ENCODE measurements at regions not wholly inside any gene's neighbourhood (a gene's known extent, or its start where the extent isn't known, plus 50 kb on each side); places are given as distances from the start of the nearest gene placed in this dataset.
"Not testable (repeated sequence)": the region's sequence is repeated elsewhere in the genome, so short reads cannot be mapped to it uniquely, and the experiment has no call there.

DNA sequence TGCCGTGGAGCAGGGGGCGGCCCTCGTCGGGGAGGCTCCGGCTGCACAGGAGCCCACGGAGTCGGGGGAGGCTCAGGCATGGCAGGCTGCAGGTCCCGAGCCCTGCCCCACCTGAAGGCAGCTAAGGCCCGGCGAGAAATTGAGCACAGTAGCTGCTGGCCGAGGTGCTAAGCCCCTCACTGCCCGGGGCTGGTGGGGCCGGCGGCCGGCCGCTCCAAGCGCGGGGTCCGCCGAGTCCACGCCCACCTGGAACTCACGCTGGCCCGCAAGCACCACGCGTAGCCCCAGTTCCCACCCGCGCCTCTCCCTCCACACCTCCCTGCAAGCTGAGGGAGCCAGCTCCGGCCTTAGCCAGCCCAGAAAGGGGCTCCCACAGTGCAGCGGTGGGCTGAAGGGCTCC is 589.4 kb downstream of the PPP4R3C start:
- DNase-seq (ENCODE audit: low spot score), result no peak

DNA sequence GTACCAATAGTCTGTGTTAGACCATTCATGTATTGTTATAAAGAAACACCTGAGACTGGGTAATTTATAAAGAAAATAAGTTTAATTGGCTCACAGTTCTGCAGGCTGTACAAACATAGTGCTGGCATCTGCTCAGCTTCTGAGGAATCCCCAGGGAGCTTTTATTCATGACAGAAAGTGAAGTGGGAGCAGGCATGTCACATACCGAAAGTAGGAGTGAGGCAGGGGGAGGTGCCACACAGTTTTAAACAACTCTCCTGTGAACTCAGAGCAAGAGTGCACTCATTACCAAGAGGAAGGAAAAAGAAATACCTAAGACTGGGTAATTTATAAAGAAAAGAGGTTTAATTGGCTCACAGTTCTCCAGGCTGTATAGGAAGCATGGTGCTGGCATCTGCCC is 591.2 kb downstream of the PPP4R3C start:
- DNase-seq (ENCODE audit: low spot score), result no peak

DNA sequence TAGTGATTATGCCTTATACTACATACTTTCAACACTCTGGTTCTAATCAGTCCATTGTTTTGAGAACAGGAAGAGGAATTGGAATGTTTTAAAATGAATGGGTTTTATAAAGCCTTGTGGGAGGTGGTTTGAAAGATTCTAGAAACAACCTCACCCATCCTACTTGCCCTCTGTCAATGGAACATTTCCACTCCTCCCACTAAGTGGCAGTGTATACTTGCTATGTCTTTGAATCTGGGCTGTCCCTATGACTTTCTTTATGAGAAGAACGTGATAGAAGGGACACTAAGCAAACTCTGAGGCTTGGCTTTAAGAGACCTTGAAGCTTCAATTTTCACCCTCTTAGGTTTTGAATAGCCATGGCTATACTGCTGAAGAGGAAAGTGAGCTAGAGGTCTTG is 611.2 kb downstream of the PPP4R3C start:
- DNase-seq (ENCODE audit: low spot score), result no peak

DNA sequence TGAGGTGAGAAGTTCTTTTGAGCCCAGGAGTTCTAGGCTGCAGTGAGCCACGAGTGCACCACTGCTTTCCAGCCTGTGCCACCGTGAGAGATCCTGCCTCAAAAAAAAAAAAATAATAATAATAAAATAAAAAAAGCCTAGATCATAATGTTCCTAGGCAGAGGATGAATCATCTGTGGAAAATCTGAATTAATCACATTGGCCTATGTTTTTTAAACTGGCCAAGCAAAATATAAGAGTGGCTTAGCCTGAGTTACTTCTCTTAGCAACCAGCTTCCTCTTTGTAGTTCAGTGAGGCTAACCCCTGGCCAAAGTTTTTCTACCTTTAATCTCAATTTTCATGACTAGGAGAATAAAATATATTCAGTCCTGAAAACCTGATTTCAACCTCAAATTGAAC is 614.6 kb downstream of the PPP4R3C start:
- DNase-seq (ENCODE audit: low spot score), result no peak

DNA sequence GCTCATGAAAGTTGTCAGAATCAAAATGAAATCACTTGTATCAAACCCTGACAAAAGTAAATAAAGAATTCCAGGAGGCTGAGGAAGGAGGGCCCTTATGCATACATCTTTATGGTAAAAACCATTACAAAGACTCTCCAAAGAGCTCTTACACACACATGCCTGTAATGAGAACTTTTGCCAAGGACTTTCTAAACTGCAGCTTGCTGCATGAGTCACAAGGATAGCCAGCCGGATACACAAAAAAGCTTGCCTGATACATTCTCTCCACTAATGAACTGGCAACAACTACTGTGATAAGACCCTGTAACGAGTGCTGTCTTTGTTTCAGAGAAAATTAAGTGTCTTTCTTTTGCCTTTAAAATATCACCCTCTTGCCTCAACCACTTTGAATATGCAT is 618.1 kb downstream of the PPP4R3C start:
- DNase-seq (ENCODE audit: low spot score), result no peak

DNA sequence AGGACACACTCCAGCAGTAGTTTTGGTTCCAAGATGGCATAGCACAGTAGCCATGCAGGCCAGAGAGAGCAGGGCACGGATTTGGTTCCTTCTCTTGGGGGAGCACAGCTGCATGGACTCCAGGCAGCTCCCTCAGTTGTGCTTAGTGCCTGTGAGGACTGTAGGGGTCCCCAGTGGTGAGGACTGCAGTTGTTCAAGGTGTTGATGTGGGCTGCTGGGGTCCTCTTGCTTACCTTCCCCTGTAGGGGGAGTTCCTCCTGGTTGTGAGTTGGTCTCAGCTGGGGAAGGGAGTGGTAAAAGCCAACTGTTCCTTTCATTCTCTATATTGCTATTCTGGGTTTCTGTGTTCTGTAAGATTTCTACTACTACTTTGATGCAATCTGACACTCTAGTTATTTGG is 606.5 kb downstream of the MAGEB5 start:
- no peak for DNase-seq (ENCODE audit: low spot score)

DNA sequence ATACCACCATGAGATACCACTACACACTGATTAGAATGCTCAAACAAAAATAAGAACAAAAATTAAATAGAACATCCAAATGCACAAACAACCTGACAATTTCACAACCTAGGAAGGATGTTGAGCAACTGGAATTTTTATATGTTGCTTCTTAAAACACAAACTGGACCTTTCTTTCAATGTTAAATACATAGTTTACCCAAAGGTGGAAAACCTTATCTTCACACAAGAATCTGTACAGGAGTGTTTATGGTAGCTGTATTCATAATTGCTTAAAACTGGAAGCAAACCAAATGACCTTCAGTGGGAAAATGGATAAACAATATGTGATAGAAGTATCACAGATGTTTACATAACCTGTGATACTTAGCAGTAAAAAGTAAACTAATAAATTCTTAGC is 573.8 kb downstream of the MAGEB5 start:
- DNase-seq (ENCODE audit: low spot score), result no peak

DNA sequence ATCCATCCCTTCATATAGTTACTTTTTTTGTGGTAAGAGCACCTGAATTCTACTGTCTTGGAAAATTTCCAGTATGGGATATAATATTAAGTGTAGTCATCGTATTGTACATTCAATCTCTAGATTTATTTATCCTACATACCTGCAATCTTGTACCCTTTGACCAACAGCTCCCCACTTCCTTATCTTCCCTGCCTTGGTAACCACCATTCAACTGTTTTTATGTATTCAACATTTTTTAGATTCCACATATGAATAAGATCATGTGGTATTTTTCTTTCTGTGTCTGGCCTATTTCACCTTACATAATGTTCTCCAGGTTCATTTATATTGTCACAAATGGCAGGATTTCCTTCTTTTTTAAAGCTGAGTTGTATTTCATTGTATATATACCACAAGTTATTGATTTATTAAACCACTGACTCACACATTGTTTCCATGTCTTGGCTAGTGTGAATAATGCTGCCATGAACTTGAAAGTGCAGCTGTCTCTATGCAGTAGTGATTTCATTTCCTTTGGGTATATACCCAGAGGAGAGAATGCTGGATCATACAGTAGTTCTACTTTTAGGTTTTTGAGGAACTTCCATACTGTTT is 572.5 kb downstream of the MAGEB5 start:
- no peak for DNase-seq (ENCODE audit: low spot score)

DNA sequence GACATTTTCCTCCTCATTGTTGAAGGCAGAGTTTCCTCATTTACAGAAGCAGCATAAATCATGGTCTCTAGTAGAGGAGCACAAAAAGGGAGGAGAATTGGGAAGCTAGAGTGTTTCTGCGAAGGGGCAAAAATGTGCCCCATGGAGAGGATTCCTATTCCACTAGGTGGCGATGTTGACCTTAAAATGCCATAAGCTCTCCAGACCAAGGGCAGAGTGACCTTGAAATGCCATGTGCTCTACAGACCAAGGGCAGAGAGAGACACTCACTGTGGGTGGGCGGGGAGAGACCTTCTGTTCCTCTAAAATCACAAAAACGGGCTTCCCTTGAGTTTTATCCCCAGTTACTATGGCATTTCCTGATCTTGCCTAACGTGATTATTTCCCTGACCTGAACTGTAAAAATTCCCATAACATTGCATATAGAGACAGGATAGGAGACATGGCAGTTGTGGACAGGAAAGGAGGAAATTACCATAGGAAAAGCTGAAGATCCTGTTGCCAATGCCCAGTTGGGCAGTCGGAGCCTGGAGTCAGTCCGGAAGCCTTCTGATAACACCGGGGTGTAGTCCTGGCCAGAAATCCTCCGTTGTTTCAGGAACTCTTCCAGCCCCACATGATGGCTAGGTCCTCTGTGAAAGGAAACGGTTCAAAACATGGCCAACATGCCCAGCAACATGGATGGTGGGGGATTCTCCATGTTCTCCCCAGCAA is 567.7 kb downstream of the MAGEB5 start:
- no peak for DNase-seq (ENCODE audit: low spot score)

DNA sequence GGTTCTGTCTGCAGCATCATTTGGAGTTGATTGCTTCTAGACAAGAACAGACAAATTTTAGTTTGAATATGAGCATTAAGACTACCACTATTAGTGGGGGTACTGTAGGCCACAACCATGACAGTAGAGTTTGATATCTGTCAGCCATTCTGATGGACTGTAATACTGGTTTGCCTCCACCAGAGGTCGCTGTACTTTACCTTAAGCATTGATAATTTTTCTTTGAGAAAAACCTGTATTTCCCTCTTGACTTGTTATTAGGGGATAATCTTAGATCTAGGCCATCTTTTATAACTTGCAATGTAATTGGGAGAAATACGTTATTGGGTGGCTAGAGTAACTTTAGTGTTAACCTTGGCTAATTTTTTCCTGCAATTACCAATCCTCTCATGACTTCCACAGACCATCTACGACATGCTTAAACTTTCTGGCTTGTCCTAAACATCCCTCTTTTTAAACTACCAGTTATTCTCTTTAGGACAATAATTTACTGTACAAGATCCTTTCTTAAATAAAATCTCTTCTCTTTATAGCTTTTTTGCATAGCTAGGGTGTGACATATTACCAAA is 562.4 kb downstream of the MAGEB5 start:
- no peak for DNase-seq (ENCODE audit: low spot score)

DNA sequence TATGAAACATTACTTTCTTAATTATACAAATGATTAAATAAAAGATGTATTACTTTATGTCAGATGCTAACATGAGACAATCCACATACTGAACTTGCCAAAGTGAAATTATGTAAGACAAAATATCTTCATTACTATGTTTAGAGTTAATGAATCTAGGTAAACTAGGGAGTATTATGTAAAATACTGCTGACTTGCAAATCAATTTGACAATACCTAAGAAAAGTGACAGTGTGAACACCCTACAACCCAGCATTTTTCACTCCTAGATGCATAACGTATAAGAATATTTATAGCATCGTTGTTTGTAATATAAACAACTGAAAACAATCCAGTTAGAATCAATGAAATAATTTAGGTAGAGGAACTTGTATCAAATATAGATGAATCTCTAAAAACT is 546.3 kb downstream of the MAGEB5 start:
- DNase-seq (ENCODE audit: low spot score), result no peak

DNA sequence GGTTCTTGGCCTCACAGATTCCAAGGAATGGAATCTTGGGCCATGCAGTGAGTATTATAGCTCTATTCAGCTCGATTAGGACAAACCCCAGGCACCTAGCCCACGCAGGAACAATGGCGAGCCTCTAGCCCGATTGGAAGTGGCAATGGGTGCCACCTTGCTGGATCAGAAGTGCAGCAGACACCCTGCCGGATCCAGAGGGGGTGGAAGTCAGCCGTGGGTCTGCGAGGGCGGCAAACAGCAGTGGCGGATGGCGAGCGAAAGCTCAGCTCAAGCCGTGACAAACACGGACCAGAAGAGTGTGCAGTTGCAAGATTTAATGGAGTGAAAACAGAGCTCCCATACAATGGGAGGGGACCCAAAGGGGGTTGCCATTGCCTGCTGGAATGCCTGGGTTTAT is 539.8 kb downstream of the MAGEB5 start:
- DNase-seq (ENCODE audit: low spot score), result not testable (repeated sequence)

DNA sequence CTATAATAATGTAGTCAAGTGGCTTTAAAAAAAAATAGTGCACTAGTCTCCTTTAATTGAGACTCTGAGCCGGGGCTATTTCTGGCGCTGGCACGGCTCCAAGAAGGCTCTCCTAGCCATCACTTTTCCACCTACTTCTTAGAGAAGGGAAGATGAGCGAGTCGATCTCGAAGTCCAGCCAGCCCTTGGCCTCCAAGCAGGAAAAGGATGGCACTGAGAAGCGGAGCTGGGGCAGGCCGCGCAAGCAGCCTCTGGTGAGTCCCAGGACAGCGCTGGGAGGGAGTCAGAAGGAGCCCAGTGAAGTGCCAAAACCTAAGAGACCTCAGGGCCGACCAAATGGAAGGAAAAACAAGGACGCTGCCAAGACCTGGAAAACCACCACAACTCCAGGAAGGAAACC is 531.9 kb downstream of the MAGEB5 start:
- no peak for DNase-seq (ENCODE audit: low spot score)

DNA sequence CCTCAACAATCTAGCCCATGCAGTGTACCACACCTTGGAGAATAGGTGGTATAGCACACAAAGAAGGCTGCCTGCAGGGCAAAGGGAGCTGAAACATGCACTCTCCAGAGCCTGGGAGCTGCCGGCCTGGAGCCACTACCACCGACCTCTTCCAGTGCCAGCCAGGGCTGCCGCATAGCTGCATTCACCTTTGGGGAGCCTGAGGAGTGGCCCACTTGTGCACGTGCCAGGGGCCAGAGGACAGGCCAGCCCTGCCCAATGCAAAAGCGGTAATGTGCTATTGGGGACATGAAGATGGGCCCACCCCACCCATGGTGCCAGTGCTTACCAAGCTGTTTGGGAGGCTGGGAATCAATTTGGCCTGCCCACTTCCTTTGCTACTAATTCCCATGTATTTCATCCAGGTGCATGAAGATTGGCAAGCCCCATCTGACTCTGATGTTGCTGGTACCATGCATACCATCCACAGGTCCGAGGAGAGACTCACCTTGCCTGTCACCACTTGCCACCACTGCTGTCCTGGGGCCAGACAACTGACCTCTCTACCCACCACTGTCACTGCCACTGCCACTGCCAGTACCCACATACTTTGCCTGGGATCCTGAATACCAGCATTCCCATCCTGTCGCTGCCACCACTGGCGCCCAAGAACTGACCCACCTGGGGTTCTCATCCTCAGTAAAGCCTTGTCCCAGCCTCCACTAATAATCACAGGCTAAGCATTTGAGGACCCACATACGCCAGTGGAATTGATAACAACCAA is 506.9 kb downstream of the MAGEB5 start:
- DNase-seq (ENCODE audit: low spot score), result no peak

DNA sequence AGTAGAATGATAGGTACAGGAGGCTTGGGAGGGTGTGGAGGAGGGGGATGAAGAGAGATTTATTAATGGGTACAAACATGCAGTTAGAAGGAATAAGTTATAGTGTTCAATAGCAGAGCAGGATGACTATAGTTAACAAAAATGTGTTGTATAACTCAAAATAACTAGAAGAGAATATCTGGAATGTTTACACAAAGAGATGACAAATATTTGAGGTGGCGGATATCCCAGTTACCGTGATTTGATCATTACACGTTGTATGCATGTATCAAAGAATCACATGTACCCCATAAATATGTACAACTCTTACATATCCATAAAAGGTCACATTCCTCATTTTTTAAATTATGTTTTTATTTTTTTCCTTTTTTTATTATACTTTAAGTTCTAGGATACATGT is 456.6 kb downstream of the MAGEB5 start:
- no peak for DNase-seq (ENCODE audit: low spot score)

DNA sequence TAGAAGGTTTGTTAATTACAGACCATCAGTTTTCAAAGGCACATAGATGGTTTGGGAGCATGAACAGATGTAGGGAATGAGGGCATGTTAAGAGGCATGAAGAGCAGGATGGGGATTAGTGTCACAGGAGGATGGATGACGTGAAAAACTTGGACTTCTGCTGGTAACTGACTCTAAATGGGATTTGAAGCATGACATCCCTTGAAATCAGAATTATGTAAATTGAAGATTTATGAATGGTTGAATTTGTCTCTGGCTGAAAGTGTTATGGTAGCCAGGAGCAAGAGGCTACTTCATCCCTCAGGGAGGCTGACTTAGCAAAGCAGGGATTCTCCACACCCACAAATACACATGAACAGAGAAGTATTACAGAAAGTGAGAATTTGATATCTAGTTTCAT is 454.6 kb downstream of the MAGEB5 start:
- no peak for DNase-seq (ENCODE audit: low spot score)

DNA sequence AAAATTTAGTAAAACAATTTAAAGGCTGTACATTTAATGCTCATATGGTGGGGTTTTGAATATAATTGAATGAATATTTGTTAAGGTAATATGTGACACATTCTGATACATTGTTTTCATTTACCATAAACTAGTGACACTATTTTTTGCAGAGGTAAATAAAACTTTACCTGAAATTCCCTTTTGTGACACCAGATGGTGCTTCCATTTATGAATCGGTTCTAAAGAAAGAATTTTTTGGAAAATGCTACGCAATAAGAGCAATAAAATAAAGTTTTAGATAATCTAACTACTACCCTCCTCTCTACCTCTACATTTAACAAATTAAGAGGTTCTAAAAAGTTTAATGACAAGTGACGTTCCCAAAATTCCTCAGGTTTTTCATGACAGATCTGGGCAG is 448.9 kb downstream of the MAGEB5 start:
- no peak for DNase-seq (ENCODE audit: low spot score)

DNA sequence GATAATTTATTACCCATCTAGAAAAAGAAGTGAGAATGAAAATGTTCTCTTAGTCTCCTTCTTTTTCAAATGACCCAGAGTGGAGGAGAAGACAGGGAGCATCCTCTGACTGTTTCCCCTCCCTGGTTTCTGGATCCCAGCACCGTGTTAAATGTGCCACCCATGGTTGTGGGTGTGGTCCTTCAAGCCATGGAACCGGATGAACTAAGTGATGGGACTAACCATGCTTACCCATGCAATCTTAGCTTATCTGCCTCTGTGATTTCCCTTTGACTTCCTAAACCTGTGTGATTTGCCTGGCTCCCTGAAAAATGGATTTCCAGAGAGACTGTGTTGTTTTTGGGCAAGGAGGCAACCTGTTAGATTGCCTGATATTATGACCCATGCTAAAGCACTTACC is 437.1 kb downstream of the MAGEB5 start:
- DNase-seq (ENCODE audit: low spot score), result no peak

DNA sequence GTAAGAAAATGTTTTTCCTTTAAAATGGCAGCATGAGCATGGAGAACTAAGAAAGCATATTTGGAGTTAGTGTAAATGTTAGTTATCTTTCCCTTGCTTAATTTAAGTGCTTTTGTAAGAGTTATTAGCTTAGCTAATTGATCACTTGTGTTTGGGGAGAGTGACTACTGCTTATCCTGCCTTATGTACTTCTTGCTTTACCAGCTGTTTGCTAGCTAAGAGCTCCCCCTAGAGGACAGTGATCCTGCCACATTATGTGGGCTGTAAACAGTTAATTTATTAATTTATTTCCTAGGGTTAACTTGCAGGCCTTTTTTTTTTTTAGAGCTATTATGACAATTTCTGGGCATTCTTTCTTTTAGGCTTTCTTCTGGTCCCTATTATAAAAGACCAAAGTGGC is 435.8 kb downstream of the MAGEB5 start:
- DNase-seq (ENCODE audit: low spot score), result no peak

DNA sequence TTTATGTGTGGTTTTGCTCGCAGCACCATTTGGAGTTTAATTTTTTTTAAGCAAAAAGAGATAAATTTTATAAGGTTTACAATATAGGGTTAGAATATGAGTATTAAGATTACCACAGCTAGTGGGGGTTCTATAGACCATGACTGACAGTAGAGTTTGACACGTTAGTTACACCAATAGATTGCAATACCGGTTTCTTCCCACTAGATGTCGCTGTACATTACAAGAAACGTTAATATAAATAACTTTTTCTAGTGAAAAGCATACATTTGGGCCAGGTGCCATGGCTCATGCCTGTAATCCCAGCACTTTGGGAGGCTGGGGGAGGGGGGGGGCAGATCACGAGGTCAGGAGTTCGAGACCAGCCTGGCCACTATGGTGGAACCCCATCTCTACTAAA is 433.6 kb downstream of the MAGEB5 start:
- no peak for DNase-seq (ENCODE audit: low spot score)

DNA sequence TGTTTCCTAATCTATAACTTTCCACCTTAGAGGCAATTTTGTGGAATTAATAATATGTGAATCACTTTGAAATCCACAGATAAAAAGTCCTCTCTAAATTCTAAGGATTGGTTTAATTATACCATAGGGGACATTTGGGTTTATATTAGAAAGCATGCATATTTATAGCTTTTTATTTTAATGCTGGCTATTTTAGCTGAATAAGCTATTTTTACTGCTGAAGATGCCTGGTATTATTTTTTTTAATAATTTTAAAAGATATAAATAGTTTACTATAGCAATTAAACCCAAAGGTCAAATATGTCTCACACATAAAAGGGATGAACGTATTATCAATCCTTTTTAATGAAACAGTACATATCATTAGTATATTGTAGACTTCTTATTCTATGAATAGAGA is 415.4 kb downstream of the MAGEB5 start:
- DNase-seq (ENCODE audit: low spot score), result no peak

DNA sequence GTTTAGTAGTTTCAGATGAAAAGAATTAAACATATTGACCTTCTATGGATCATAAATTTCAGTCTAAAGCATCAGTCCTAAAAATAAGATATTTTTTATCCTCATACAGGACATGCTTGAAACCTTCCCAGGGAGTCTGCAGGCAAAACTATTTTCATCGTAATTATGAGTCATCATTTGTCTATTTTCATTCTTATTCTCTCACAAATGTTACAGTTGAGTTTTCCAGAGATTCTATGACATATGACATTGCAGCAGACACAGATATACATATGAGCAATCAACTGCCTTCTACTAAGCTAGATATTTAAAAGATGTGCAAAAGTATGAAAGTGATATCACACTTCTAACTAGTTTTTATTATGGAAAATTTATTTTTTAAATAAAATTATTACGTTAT is 398.0 kb downstream of the MAGEB5 start:
- DNase-seq (ENCODE audit: low spot score), result no peak

DNA sequence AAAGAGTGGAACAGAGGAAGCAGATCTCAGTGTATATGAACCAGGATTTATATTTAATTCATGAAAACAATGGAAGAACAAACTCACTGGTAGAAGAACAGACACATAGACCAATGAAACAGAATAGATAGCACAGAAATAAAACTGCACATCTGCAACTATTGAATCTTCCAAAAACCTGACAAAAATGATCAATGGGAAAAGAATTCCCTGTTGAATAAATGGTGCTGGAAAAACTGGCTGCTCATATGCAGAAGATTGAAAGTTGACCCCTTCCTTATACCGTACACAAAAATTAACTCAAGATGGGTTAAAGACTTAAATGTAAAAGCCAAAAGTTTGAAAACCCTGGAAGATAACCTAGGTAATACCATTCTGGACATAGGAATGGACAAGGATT is 391.0 kb downstream of the MAGEB5 start:
- no peak for DNase-seq (ENCODE audit: low spot score)

Measured in AG08395 (cell line).